Astrocyte of the hippocampus (primary cell): ENCODE measurements at regions not wholly inside any gene's neighbourhood (a gene's known extent, or its start where the extent isn't known, plus 50 kb on each side); places are given as distances from the start of the nearest gene placed in this dataset.

Experiments used
- DNase-seq: peaks from one replicate; pipeline ENCODE4 v3.0.0; 2011; ENCODE audit warnings: low read depth, low spot score

DNA sequence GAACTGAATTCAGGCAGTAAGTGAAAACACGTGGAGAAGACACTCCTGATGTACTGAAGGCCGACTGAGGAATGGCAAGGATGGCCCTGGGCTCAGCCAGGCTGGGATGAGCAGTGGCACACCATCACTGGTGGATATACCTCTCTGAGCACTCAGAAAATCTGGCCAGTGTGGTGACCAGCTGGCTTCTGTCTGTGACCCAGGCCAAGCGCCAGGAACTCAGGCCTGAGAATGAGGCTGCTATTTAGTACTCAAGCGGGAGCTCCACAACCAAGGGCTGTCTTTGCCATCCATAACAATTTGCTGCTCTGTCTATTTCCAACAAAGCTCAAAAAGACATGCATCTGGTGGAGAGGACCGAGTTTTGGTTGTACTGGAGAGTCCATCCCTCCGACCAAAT is 586.3 kb downstream of the BCL11B start:
- no peak for DNase-seq

GRCh38 chr14:98688446-98688845 is 583.6 kb downstream of the BCL11B start:
- no peak for DNase-seq

GRCh38 chr14:98689951-98690350 is 582.0 kb downstream of the BCL11B start:
- DNase-seq: no peak

DNA sequence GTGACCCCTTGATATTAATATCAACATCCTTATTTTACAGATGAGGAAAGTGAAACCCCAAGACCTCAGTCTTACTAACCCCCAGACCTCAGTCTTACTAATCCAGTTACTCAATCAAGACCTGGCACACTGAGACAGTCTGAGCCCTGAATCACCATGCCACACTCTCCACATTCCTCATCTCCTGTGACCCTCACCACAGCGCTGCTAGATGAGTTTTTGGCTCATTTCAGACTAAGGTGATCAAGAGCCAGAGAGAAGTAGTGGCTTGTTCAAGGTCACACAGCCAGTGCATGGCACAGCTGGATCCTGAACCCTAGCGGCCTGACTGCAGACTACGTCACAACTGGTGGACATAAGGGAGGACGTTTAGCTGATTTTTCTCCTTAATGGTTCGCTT is 579.2 kb downstream of the BCL11B start:
- DNase-seq: peak; percentile 18

DNA sequence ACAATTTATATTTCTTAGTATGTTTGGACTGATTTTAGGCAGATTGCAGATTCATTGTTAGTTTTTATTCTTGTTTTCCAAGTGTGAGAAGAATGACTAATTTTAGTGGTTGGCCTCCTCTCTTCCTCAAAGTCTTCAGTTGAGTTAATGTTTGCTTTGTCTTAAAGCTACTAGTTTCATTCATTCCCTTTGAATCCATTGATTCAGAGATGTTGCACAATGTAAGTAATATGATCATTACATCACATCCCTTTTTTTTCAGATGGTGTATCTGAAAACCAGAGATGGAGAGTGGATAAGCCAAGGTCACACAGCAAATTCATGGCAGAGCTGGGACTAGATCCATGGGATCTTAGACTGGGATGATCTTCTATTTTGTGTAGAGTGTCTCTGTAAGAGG is 577.5 kb downstream of the BCL11B start:
- DNase-seq: no peak

GRCh38 chr14:98695809-98696208 is 576.2 kb downstream of the BCL11B start:
- DNase-seq: no peak

- no peak for DNase-seq
Measured at GRCh38 chr14:98698341-98698740, 573.7 kb downstream of the BCL11B start.

- DNase-seq: no peak
Measured at GRCh38 chr14:98700748-98701147, 571.2 kb downstream of the BCL11B start.

GRCh38 chr14:98701377-98701776 is 570.6 kb downstream of the BCL11B start:
- no peak for DNase-seq

DNA sequence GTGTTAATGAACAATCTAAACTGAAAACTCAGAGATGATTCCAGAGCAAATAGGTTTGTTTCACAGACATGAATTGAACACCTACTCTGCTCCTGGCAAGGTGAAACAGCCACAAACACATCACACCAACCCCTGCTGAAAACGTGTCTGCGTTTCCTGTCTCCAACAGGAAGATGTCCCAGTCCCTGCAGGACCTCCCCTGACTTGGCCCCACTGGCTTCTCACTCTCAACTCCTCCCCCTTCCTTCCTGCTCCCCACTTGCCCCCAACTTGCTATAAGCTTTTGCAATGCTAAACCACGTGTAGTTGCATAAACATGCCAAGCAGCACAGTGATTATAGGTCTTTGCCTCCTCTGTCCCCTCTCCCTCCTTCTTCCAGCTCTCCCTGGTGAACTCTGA is 567.6 kb downstream of the BCL11B start:
- DNase-seq: no peak

DNA sequence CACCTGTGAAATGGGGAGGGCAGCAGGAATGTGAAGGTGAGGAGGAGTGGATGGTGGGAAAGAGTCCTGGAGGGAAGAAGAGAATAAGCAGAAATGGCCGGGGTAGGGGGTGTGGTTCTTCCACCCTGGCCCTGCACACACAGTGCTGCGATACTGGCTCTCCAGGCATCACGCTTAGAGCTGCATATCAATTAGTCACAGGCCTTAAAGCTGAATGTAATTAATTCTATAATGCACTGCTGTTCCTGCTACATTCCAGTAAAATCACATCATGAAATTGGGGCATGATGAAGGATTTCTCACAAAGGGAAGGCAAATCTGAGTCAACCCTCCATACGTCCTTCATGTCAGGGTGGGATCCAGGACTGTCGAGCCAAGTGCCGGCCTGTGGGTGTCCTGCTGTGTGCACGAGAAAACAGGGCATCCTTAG is 566.1 kb downstream of the BCL11B start:
- DNase-seq: peak; percentile 5

DNA sequence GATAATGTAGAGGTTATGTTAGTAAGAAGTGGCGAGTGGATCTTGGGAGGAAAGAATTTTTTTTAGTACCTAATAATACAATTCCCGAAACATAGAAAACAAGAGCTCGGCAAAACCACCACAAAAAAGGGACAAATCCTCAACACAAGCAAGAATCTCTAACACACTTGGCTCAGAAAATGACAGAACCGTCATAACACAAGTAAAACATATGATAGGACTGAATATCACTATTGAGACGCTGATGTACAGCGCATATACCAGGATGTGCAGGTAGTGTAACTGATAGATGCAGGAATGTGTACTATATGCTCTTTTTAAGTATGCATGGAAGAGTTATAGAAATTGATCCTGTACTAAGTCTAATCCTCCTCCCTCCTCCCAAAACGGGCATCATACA is 564.5 kb downstream of the BCL11B start:
- DNase-seq: no peak

DNA sequence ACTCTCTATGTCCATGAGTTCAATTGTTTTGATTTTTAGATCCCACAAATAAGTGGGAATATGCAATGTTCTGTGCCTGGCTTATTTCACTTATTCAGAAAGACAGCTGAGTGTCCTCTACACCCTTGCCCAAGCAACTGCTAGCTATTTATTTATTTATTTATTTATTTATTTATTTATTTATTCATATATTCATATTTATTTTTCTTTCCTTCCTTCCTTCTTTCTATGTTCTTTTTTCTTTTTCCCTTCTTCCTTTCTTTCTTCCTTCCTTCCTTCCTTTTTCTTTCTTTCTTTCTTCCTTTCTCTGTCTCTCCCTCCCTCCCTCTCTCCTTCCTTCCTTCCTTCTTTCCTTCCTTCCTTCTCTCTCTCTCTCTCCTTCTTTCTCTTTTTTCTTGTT is 563.4 kb downstream of the BCL11B start:
- no peak for DNase-seq

GRCh38 chr14:98711453-98711852 is 560.5 kb downstream of the BCL11B start:
- no peak for DNase-seq

DNA sequence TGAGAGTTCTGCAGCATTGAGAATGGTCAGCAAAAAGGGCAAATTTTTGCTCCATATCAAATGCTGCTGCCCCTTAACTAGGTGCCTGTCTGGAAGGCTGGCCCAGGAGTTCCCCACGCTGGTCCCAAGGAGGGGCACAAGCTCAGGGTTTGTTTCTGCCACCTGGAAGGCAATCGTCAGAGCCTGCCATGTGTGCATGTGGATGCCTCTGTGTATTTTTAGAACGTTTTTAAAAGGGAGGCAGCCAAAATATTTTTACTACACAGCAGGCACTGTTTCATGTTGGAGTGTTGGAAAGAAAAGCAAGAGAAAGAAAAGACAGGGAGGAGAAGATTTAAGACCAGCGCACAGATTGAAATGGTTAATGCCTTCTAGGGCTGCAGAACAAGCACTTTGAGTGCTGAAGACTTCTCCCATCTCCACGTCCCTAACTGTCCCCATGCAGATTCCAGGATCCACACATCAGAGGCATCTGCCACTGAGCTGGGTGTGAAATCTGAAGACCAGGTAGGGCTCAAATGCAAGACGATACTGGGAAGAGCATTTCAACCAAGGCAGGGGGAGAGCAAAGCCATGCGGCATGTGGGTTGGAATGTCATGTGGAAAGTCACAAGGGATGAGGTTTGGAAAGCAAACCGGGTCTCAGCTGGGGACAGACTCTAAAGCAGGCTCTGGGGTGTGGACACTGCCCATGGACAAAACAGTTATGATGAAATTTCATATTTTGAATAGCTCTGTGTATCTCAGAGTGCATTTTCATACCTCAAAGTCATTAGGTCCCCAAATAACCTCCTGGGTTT is 557.2 kb downstream of the BCL11B start:
- no peak for DNase-seq

- DNase-seq: no peak
Measured at GRCh38 chr14:98716133-98716532, 555.9 kb downstream of the BCL11B start.

DNA sequence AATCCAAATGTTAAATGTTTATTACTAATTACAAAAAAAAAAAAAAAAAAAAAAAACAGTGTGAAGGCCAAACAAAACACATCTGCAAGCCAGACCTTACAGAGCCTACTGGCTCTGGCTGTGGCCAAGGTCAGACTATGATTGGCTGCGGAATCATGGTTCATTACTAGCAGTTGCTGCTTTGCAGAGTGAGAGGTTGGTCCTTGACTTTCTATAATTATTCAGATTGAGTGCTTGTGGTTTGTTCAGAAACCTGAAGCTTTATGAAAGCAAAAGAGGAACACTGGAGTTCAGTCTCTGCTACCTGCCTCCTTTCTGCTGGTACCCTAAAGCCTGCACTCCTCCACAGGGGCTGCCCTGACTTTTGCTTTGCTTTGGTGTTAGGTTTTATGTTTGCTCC is 550.9 kb downstream of the BCL11B start:
- DNase-seq: no peak

DNA sequence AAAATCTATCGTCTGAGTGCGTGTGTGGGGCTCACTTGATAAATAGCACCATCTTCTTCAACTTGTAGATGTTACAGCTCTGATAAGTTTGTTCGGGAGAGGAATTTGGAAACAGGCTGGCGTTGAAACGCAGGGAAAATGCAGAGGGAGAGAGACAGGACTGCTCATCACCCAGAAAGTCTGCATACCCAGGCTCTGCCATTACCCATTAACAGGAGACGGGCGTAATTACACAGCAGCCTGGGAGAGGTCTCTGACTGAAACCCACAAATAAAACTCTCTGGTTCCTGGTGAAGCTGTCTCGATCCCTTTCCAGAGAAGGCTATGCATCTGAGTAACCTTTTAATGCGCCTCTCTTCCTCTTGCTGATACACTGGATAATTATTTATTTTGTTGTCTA is 547.3 kb downstream of the BCL11B start:
- no peak for DNase-seq

- no peak for DNase-seq
Measured at GRCh38 chr14:98725191-98725590, 546.8 kb downstream of the BCL11B start.

DNA sequence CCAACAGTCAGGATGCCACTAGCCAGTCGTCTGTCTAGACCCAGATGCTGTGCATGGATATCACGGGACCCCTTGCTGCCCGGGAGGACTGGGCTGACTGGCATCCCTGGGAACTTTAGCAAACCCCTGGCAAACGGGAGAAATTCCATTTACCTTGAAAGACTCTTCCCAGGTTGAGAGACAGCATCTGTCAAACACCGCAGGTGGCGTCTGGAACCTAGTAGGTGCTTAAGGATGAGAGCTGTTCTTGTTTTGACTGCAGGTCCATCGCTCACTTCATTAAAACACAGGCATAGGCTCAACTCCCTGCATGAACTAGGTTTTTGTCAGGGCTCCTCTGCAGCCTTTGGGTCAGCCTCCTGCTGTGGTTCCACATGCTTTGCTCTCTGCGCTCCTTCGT is 546.3 kb downstream of the BCL11B start:
- DNase-seq: no peak

DNA sequence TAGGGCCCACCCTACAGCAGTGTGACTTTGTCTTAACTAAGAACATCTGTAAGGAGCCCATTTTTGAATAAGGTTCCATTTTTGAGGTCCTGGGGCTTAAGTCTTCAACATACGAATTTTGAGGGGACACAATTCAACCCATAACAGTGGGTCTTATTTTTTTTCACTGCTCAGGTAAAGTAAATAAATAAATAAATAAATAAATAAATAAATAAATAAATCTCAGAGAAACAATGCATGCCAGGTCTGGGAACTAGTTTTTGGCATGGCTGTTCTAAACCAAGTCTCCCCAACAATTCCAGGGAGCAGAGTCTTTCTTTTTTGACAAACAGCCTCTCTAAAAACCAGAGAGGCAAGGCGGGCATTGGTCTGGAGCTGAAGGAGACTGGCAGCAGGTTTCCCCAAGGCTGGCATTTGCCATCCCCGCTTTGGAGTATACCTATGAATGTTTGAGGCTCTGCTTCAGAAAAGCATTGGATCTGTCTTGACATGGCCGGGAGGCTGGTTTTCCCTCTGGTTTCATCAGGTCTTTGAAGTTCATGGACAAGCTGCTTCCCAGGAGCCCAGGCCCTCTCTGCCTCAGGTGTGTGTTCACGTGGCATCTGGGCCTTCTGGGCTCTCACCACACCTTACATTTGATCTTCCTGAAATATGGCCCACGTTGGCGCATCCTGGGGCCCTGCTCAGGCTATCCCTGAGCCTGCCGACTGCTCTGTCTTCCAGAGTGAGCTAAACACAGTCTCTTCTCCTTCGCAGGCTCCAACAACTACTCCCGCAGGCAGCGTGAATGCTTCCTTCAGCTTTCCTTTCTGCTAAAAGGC is 545.2 kb downstream of the BCL11B start:
- DNase-seq: no peak

DNA sequence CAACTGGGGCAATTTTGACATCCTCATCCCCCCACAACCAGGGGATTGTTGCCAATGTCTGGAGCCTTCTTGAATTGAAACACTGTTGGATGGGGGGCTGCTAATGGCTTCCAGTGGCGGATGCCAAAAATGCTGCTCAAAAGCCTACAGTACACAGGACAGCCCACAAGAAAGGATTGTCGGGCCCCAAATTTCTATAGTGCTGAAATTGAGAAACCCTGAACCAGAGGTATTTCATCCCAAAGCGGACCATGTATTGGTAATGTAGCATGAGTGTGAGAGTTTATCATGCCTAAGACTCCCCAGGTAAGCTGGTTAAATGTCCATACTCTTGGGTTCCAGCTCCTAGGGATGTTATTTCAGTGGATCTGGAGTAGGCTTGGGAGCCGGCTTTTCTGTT is 544.0 kb downstream of the BCL11B start:
- DNase-seq: no peak

DNA sequence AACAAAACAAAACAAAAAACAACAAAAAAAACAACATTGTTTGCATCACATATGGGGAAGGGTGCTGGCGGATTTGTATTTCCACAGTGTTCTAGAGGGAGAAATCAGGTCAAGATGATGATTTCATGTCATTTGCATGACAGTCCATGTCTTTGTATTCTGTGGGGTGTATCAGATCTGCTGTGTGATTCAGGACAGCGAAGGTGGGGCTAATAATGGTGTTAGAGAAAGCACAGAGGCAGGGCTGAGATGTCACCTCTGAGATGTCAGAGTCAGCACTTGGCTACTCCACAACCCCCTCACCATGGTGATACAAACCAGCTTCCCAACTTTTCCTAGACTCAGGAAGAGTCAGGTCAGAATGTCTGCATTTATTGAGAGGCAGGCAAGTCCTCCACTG is 543.2 kb downstream of the BCL11B start:
- DNase-seq: no peak
